GM21786 (cell line): ENCODE measurements at regions not wholly inside any gene's neighbourhood (a gene's known extent, or its start where the extent isn't known, plus 50 kb on each side); places are given as distances from the start of the nearest gene placed in this dataset.

ENCODE experiments used
- ATAC-seq: cut with Tn5 transposase; IDR thresholded peaks from one replicate; pipeline ENCODE4 v1.9.1; 2021; ENCODE audit not compliant: unreplicated experiment

GRCh38 chr5:74918232-74918669, 52.1 kb upstream of the FAM169A start:
- no peak for ATAC-seq

GRCh38 chr5:74916831-74917710, 50.9 kb upstream of the FAM169A start:
- no peak for ATAC-seq
